GM12878 (cell line): ENCODE measurements at regions not wholly inside any gene's neighbourhood (a gene's known extent, or its start where the extent isn't known, plus 50 kb on each side); places are given as distances from the start of the nearest gene placed in this dataset.

ENCODE experiments used
- ATAC-seq: fragments of 200-7000 bp; cut with Tn5 transposase; 3 replicates; pipeline ENCODE4 v1.9.1; 2020; ENCODE audit warnings: mild to moderate bottlenecking, moderate library complexity
- BruUV-seq: library from RNA; stranded (reverse); fragments of 400-500 nt; replicated peaks from 2 replicates; lab custom pipeline; 2021; lab: Mats Ljungman, UMichigan
- CTCF ChIA-PET: fragments of 300-600 bp; sonication (Branson Sonifier 250); formaldehyde crosslinking; extraction: SDS; loops from one replicate; lab custom pipeline; 2021; ENCODE audit warnings: inconsistent platforms; lab: Yijun Ruan, JAX
- POLR2A ChIA-PET: fragments of 350-600 bp; formaldehyde crosslinking; extraction: SDS; loops from one replicate; lab custom pipeline; 2021; ENCODE audit warnings: inconsistent platforms; lab: Charles Lee
- RAD21 ChIA-PET: fragments of 300-600 bp; sonication (Branson Sonifier 250); formaldehyde crosslinking; loops from one replicate; lab custom pipeline; 2023; ENCODE audit warnings: antibody characterized with exemption; ENCODE audit not compliant: unreplicated experiment; lab: Charles Lee
- SMC1A ChIA-PET: fragments of 300-600 bp; sonication (Branson Sonifier 250); formaldehyde crosslinking; loops from one replicate; lab custom pipeline; 2023; ENCODE audit not compliant: unreplicated experiment, uncharacterized antibody; lab: Charles Lee
- DNase-seq: peaks from one replicate; pipeline ENCODE4 v3.0.0-alpha.2; 2011; ENCODE audit warnings: low read depth, low spot score
- FAIRE-seq: peaks from 3 replicates; lab custom pipeline; 2011; peaks lifted over from hg19 to GRCh38; lab: Jason Lieb, UNC
- H2AFZ ChIP-seq: 2 replicates; pipeline ENCODE4 v1.6.0; 2011; ENCODE audit warnings: low read depth, low read length, control low read depth; ENCODE audit not compliant: control insufficient read depth
- H3K27ac ChIP-seq: 2 replicates; pipeline ENCODE4 v1.5.1; 2011; ENCODE audit warnings: control low read depth; ENCODE audit not compliant: control insufficient read depth, insufficient read depth
- H3K27me3 ChIP-seq, 2 experiments: replicated peaks in 1 of 2; 2 replicates each; pipeline versions ENCODE4 v1.6.0 to v1.6.1; 2011; ENCODE audit warnings: low read length in 1 of 2; ENCODE audit not compliant: control insufficient read depth in 2 of 2, insufficient read depth in 2 of 2
- H3K36me3 ChIP-seq, 2 experiments: 2 replicates each; pipeline ENCODE4 v1.5.1; 2011; ENCODE audit warnings: low read length in 1 of 2; ENCODE audit not compliant: control insufficient read depth in 2 of 2, insufficient read depth in 2 of 2
- H3K4me1 ChIP-seq: 2 replicates; pipeline ENCODE4 v1.6.1; 2011; ENCODE audit warnings: mild to moderate bottlenecking, low read length, moderate library complexity, mixed read lengths; ENCODE audit not compliant: control insufficient read depth, insufficient read depth
- H3K4me2 ChIP-seq: 2 replicates; pipeline ENCODE4 v1.6.0; 2011; ENCODE audit warnings: control low read depth; ENCODE audit not compliant: control insufficient read depth, insufficient read depth
- H3K4me3 ChIP-seq: fragments of 200-600 bp; sonication (generic); 2 replicates; pipeline ENCODE4 v1.5.1; 2016
- H3K79me2 ChIP-seq: 2 replicates; pipeline ENCODE4 v1.6.0; 2011; ENCODE audit warnings: low read length; ENCODE audit not compliant: control insufficient read depth, insufficient read depth
- H3K9ac ChIP-seq: 2 replicates; pipeline ENCODE4 v1.8.0; 2011; ENCODE audit warnings: low read length, control low read depth, mixed read lengths; ENCODE audit not compliant: control insufficient read depth, insufficient read depth
- H3K9me3 ChIP-seq: replicated peaks from 3 replicates; pipeline ENCODE4 v1.5.1; 2011; ENCODE audit warnings: mild to moderate bottlenecking, low read length; ENCODE audit not compliant: control insufficient read depth, insufficient read depth
- H4K20me1 ChIP-seq: 2 replicates; pipeline ENCODE4 v1.6.0; 2011; ENCODE audit not compliant: control insufficient read depth, insufficient read depth
- ATF7 ChIP-seq: fragments of 450-650 bp; IDR thresholded peaks from 2 replicates; pipeline ENCODE4 v1.6.1; 2016; ENCODE audit warnings: low read depth, mild to moderate bottlenecking
- BACH1 ChIP-seq: fragments of 450-650 bp; IDR thresholded peaks from 2 replicates; pipeline ENCODE4 v1.6.1; 2017; ENCODE audit warnings: mild to moderate bottlenecking, borderline replicate concordance
- EGR1 ChIP-seq, 2 experiments: IDR thresholded peaks; 1 replicate in 1 of 2; 2 replicates in 1 of 2; pipeline ENCODE4 v1.6.1; 2011 to 2012; ENCODE audit warnings: low read depth in 2 of 2, low read length in 2 of 2, borderline replicate concordance in 1 of 2, mild to moderate bottlenecking in 1 of 2, moderate library complexity in 1 of 2
- ETV6 ChIP-seq, 2 experiments: fragments of 450-650 bp in 1 of 2; IDR thresholded peaks in 1 of 2; conservative IDR thresholded peaks in 1 of 2; 2 replicates each; pipeline ENCODE4 v1.6.1; 2014; ENCODE audit warnings: antibody characterized with exemption in 1 of 2, borderline replicate concordance in 1 of 2, low read depth in 1 of 2, mild to moderate bottlenecking in 1 of 2, moderate library complexity in 1 of 2
- GATAD2B ChIP-seq: fragments of 450-650 bp; conservative IDR thresholded peaks from 2 replicates; pipeline ENCODE4 v1.6.1; 2017; ENCODE audit warnings: low read depth, mild to moderate bottlenecking, moderate library complexity
- NFXL1 ChIP-seq: fragments of 450-650 bp; IDR thresholded peaks from 2 replicates; pipeline ENCODE4 v1.6.1; 2017; ENCODE audit warnings: antibody characterized with exemption, mild to moderate bottlenecking, borderline replicate concordance
- POLR2A ChIP-seq: IDR thresholded peaks from 2 replicates; pipeline ENCODE4 v1.6.1; 2011; ENCODE audit warnings: low read depth, mild to moderate bottlenecking, low read length
- WGBS: methylation state at CpG from one replicate; pipeline ENCODE4 v1.1.6; 2016; ENCODE audit warnings: low lambda C conversion rate; ENCODE audit not compliant: insufficient replicate concordance, insufficient coverage; ENCODE audit errors: missing lambda C conversion rate; 5-methylcytosine and 5-hydroxymethylcytosine counted together
- in situ Hi-C: fragments of 300-500 bp; cut with MboI; formaldehyde crosslinking; loops from 9 replicates; pipeline ENCODE4 v1.14.3; 2018; ENCODE audit warnings: mixed read lengths
- intact Hi-C: fragments of 100-400 bp; cut with micrococcal nuclease; formaldehyde crosslinking; loops from one replicate; pipeline ENCODE4 v1.14.2; 2022; ENCODE audit not compliant: unreplicated experiment
- TF ChIP-seq, protein P1 (sequence below): IDR thresholded peaks from 2 replicates; pipeline ENCODE4 v1.6.1; 2012; ENCODE audit warnings: low read depth, low read length, improper control_type of control experiment
- TF ChIP-seq, protein P2 (sequence below): fragments of 450-650 bp; IDR thresholded peaks from 2 replicates; pipeline ENCODE4 v1.6.1; 2018; ENCODE audit warnings: mild to moderate bottlenecking, low read depth, moderate library complexity; ENCODE audit not compliant: partially characterized antibody

DNA sequence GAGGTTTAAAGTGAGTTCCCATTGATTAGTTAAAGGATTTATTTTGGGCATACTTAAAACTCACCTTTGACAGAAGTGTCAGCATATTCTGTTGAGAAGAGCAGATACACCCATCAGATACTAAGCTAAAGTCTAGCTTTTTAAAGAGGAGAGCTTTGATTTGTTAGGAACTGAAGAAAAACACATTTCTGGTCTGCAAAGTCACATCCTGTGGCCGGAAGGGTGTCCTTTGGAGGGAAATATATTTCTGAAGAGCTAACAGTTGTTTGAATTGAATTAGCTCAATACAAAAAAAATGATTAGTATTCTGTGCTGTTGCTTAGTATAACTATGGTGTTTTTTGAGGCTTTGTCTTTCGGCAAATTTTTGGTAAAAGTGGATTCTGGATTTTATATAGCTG, 302.7 kb downstream of the RFPL4B start (continued):
- TF ChIP-seq, protein P1, sequence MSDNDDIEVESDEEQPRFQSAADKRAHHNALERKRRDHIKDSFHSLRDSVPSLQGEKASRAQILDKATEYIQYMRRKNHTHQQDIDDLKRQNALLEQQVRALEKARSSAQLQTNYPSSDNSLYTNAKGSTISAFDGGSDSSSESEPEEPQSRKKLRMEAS: no peak
- TF ChIP-seq, all 136 proteins: peak for 0

DNA sequence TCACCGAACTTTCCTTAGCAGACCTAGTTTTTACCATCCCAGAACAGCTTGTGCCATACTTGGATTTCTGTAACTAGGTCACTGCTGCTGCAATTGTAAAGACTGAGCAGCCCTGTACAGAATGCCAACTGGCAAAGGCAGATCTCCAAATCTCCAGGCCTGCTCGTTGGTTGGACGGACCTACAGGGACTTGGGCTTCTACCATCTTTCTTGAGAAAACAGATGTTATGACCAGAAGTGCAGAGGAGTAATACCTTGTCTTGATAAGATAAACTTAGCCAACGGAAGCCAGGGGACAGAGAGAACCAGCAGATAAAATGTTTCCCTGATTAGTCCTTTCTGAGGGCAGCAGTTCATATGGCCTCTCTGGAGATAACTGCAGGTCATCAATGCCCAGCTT, 304.1 kb downstream of the RFPL4B start:
- TF ChIP-seq ATF7 (no peak), POLR2A (no peak), GATAD2B (no peak), NFXL1 (no peak), EGR1 (IDR thresholded peaks at IDR 0.05; ENCODE audit: borderline replicate concordance in 1 of 2, low read depth in 2 of 2, low read length in 2 of 2) (no peak), ETV6 (conservative IDR thresholded peaks at IDR 0.05 in 1 of 2, IDR thresholded peaks at IDR 0.05 in 1 of 2; ENCODE audit: borderline replicate concordance in 1 of 2, low read depth in 1 of 2) (no peak), BACH1 (no peak)
- TF ChIP-seq, protein P2, sequence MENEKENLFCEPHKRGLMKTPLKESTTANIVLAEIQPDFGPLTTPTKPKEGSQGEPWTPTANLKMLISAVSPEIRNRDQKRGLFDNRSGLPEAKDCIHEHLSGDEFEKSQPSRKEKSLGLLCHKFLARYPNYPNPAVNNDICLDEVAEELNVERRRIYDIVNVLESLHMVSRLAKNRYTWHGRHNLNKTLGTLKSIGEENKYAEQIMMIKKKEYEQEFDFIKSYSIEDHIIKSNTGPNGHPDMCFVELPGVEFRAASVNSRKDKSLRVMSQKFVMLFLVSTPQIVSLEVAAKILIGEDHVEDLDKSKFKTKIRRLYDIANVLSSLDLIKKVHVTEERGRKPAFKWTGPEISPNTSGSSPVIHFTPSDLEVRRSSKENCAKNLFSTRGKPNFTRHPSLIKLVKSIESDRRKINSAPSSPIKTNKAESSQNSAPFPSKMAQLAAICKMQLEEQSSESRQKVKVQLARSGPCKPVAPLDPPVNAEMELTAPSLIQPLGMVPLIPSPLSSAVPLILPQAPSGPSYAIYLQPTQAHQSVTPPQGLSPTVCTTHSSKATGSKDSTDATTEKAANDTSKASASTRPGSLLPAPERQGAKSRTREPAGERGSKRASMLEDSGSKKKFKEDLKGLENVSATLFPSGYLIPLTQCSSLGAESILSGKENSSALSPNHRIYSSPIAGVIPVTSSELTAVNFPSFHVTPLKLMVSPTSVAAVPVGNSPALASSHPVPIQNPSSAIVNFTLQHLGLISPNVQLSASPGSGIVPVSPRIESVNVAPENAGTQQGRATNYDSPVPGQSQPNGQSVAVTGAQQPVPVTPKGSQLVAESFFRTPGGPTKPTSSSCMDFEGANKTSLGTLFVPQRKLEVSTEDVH: no peak
- FAIRE-seq: no peak
- intact Hi-C loops: no loop called here

More for the DNA sequence above, 304.1 kb downstream of the RFPL4B start:
- no TSS peak for BruUV-seq
- no peak overlapping the region for H2AFZ ChIP-seq
- WGBS: 7% methylated on average over 4 of the region's 4 CpGs
- no peak overlapping the region for H3K27ac ChIP-seq
- no peak overlapping the region for H3K4me2 ChIP-seq
- no peaks in the 10 kb centered on the region for H4K20me1 ChIP-seq
- ChIA-PET POLR2A (no interaction called here), RAD21 (no interaction called here), SMC1A (no interaction called here), CTCF (no interaction called here)
- no peak overlapping the region for H3K4me3 ChIP-seq
- H3K27me3 ChIP-seq: no peaks in the 10 kb centered on the region
- no peaks in the 10 kb centered on the region for H3K79me2 ChIP-seq
- DNase-seq: no peak
- H3K4me1 ChIP-seq: no peaks in the 10 kb centered on the region
- in situ Hi-C loops: no loop called here
- no peaks in the 10 kb centered on the region for H3K9me3 ChIP-seq
- H3K9ac ChIP-seq: no peak overlapping the region
- ATAC-seq: no peak
- no peaks in the 10 kb centered on the region for H3K36me3 ChIP-seq
